Glomerular visceral epithelial cell (primary cell): ENCODE measurements at regions not wholly inside any gene's neighbourhood (a gene's known extent, or its start where the extent isn't known, plus 50 kb on each side); places are given as distances from the start of the nearest gene placed in this dataset.
A peak's percentile ranks its signal among the peaks of the same experiment; 100 is the strongest.

Source experiments
- DNase-seq: peaks from one replicate; pipeline ENCODE4 v3.0.0-alpha.2; 2016; ENCODE audit errors: extremely low spot score

DNA sequence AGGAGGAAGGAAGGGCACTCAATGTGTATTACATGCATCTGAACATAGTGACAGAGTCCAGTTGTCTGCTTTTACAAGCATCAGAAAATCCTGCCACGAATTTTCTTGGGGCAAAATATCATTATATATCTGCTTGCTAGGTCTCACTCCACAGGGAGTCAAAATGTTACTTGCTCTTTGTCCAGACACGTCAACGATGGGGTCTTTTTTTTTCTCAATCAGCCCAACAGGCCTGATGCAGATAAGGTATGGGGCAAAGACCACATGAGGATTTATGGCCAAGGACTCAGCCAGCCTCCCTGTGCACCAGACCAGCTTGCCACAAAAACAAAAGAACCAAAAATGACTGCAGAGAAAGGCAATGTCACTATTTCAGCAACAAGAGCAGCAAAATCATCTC, 323.4 kb upstream of the PKDCC start:
- DNase-seq = no peak

DNA sequence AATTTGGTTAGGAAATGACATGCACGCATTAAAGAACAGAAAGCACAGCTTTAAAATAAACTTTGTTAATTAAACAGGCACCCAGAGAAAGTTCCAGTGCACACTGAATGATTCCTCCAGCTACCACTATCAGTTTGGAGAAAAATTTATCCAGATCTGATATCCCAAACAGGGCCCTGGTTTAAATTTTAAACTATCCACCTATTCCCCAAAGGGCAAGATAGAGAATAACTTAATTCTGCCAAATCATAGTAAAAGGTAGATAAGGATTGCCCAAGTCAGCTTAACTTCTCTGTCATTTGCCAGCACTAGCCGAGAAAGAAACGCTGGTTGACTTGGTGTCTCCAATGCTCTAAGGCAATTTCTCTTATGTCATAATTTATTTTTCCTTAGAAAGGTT, 321.9 kb upstream of the PKDCC start:
- DNase-seq = no peak

GRCh38 chr2:41726364-41726763, 321.5 kb upstream of the PKDCC start:
- DNase-seq = no peak

DNA sequence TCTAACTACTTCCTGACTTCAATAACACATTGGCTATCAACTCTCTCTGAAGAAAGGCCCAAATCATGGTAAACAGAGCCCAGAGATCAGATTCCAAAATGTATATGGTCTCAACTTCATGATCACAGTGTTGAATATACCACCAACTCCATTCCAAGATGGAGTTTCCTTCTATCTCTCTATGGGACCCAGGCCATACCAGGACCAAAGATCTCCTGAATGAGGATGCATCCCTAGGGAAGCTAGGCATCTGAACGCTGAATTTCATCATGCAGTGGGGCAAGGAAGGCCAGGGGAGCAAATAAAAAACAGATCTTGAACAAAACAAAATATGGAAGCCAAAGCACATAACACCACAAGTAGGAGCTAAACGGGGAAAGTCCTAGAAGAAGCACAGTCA, 320.7 kb upstream of the PKDCC start:
- no peak for DNase-seq

DNA sequence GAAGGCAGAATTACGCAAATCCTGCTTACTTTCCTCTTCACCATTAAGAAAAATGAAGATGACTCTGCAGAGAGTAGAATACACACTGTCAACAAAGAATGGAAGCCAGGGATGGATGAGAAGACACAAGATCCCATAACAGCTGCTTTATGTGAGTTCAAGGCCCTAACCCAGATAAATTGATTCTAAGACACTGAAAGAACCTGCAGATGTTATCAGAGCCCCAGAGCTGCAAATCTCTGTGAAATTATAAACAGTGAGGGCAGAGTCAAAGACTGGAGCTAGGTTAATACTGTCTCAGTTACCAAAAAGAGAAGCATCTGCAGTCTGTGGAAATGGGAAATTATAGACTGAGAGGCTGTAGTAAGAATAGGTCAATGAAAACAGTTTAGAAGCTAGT, 320.1 kb upstream of the PKDCC start:
- no peak for DNase-seq

DNA sequence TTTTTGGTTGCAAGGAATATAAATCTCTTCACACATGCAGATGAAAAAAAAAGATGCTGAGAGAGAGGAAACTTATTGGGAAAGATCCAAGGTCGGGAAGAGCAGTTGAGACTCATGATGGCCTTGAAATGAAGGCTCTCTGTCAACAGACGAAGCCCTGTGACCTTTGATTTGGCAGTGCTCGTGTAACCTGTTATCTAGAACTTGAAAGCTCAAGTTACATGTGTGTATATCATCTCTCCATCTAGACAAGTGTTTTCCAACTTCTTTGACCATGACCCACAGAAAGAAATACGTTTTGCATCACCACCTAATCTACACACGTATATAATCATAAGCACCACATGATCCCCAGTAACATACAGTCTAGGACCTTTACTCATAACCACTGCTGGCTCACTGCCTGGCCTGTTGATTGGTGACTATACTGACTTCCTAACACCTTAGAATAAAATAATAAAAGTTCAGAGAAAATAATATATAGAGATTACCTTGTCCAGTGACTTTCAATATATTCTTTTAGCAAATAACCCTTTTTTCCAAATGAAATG, 319.0 kb upstream of the PKDCC start:
- no peak for DNase-seq

- no peak for DNase-seq
Measured at GRCh38 chr2:41729800-41730364, 317.9 kb upstream of the PKDCC start.

- no peak for DNase-seq
Measured at GRCh38 chr2:41735006-41735405, 312.8 kb upstream of the PKDCC start.

DNA sequence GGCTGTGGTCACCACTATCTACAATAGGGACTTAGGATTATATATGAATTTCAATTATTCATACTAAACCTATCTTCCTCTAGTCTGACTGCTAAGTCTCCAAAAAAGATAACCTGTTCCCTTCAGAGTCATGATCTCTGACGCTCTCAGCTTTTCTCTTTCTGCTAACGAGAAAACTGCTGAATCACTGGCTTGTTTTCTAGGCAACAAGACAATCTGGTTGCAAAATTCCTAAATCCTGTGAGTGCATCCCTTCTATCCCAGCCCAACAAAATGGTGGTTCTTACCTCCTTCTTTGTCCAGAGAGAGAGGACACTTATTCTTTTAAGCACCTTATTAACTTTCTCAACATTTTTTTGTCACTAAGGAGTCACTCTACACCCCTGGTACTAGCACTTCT, 312.3 kb upstream of the PKDCC start:
- DNase-seq = no peak

DNA sequence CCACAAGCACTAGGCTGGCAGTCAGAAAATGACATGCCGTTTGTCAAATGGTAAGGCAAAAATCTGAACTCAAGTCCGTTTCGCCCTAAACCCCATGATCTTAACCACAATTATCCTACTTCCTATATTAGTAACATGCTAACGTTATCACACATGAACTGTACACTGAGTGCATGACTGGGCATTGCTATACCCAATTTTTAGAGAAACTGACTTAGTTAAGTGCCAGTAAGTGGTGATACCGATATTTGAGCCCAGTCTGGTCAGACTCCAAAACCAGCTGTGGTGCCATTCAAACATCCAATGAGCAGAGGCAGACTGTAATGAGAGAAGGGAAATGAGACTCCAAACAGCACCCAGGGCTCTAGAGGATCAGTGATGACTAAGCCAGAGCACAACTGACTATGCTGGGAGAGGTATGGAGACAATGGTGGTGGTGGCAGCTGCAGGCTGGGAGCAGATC, 311.7 kb upstream of the PKDCC start:
- DNase-seq = peak; percentile 4

DNA sequence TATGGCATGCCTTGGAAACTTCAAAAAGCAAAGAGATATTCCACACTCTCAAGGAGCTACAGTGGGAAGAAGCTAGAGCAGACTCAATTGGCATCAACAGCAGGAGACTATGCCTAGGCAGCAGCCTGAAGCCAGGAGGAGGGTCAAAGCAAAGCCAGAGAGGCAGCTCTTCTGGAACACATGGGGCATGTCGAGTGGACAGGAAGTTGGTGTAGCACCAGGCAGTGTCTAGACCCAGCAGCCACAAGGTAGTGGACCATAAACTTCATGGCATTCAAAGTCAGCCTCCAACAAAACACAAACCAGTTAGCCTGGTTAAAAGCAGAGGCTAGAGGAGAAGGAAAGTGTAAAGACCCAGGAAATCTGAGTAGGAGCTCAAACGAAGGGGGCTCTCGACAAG, 311.2 kb upstream of the PKDCC start:
- peak; percentile 25 for DNase-seq

- DNase-seq = no peak
Measured at GRCh38 chr2:41737888-41738287, 309.9 kb upstream of the PKDCC start.

DNA sequence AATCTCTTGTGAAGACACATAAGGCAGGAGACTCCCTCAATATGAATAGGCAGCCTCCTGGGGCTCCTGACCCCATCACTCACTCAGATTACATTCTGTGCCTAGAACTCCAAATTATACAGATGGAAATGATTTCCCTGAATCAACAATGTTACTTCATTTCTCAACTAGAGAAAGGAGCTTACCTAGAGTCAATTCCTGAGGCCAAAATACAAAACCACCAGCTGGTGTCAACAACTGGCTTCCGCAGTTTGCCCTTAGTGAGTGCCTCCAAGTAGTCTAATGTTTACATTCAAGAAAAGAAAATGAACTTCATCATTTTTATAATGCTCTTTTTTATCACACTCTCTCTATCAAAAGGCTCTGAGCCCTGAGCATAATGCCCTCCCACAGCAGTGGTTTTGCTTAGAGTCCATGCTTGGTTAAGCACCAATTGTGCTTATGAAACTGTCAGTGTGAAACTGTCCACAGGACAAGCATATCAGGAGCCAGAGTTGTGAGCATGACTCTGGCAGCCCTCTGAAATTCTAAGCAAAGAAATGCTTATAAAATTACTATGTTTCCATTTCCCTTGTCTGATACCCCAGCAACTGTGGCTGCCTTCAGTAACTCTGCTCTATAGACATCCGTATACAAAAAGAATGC, 305.7 kb upstream of the PKDCC start:
- DNase-seq = no peak

DNA sequence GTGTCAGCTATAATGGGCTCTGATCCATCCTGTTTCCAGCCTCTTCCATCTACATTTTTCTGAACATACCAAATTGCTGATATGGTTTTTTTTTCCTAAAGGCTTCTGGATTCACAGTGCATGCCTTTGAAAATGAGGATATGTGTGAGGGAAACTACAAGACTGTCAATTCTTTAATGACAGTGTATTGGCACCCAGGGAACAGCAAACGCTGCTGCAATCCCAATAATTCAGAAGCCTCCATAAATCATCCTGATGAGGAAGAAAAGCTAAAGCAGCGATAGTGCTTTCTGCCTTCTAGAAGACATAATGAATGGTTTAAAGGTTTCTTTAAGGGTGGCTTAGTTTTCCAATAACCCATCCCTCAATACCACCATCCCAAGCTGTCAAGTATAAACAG, 304.5 kb upstream of the PKDCC start:
- DNase-seq = no peak

- DNase-seq = no peak
Measured at GRCh38 chr2:41750829-41751228, 297.0 kb upstream of the PKDCC start.

DNA sequence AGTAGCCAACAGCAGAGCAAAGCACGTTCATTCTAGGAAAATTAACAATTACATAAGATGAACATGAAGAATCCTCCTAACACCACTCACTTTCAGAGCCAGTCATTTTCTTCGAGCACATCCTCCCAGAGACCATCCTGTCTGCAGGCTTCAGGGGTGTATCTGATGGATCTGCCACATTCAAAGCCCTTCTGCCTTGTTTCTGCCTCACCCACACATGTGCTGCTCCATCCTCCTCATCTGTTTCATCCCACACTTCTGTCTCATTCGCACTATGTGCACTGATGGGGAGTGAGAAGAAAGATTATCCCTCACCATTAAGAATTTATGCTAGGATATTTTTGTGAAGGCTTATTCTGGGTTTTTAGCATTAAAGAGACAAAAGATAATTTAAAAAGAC, 287.9 kb upstream of the PKDCC start:
- DNase-seq = no peak

DNA sequence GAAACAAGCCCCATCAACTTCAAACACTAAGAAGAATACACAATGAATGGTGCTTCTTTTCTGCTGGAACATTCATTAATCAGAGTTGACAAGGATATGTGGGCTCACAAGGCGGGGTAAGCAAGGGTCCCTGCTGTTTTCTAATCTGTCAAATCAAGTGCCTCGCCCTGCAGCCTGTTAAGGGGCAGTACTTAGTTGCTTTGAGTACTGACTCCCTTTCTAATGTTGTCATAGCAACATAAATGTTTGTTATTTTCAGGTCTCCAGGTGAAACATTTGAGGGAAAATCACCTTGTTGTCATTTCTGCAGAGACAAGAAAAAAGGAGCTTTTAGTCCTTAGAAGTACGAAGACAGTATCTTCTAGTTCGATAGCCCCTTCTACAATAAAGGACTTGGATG, 284.7 kb upstream of the PKDCC start:
- no peak for DNase-seq

- no peak for DNase-seq
Measured at GRCh38 chr2:41764131-41764530, 283.7 kb upstream of the PKDCC start.

GRCh38 chr2:41764919-41765318, 282.9 kb upstream of the PKDCC start:
- no peak for DNase-seq

DNA sequence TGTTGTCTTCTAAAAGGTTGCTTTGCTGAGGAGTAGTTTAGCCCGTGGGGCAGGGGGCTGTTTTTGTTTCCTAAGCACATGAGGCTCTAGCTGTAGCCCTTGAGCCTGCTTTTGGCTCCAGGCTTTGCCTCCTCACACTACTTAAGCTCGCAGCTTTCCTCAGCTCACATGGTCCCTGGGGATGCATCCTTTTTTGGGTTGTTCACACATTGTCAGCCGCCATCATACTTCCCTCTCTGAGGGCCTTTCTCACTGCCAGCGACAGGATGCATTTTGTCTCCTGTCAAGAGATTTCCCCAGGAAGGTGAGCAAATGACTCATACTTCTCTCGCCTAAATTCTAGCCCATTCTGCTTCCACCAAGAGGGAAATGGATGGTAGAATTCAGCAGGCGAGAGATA, 279.5 kb upstream of the PKDCC start:
- no peak for DNase-seq

DNA sequence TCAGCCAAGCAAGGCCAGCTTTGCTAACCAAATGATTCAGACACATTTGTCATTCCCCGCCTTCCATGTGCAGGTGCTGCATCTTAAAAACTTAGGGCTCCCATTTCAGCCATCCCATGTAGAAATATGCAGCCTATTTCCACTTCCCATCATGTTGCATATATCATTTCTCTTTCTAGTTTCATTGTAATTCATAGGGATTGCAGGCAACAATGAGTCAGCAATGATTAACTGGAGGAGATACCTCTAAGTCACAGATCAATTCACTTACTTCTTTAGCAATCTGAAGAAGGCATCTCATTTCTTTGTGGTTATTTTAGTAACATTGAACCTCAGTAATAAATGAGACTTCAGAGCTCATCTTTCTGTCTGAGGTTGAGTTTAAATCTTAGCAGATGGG, 276.1 kb upstream of the PKDCC start:
- DNase-seq = no peak

DNA sequence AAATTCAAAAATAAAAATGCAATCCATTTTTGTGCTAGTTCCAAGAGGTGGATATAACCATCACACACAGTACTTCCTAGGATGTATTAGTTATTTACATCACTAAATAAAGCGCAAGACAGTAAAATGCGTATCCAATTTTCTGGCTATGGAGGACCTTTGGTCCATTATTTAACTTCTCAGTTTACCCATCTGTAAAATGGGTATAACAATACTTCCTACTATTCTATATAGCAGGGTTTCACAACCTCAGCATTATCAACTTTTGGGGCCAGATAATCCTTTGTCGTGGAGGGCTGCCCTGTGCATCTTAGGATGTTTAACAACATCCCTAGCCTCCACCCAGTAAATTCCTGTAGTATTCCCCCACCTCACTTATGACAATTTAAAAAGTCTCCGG, 275.1 kb upstream of the PKDCC start:
- no peak for DNase-seq

DNA sequence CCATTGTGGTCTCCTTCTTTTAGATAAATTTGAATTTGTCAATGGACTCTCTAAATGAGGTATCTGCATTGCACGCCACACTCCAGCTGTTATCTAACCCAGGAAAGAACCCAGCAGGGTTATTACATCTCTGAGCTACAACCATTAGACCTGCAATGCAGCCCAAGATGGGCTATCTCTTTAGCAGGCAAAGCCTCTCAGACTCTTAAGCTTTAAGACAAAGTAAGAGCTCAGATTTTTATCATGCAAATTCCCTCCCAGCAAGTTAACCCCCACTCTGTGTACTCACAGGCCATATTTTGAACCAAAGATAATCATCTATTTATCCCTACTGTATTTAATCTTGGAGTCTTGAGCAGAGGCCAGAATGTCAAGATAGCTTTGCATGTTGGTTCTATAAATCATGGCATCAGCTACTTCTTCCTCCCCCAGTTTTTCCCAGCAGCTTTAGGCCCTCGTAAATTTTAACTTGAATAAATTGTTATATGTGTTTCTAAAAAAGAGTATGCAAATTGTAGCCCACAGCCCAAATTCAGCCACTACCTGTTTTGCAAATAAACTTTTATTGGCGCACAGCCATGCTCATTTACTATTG, 273.7 kb upstream of the PKDCC start:
- no peak for DNase-seq
